ENCODE measurements at regions not wholly inside any gene's neighbourhood (a gene's known extent, or its start where the extent isn't known, plus 50 kb on each side); places are given as distances from the start of the nearest gene placed in this dataset.

DNA sequence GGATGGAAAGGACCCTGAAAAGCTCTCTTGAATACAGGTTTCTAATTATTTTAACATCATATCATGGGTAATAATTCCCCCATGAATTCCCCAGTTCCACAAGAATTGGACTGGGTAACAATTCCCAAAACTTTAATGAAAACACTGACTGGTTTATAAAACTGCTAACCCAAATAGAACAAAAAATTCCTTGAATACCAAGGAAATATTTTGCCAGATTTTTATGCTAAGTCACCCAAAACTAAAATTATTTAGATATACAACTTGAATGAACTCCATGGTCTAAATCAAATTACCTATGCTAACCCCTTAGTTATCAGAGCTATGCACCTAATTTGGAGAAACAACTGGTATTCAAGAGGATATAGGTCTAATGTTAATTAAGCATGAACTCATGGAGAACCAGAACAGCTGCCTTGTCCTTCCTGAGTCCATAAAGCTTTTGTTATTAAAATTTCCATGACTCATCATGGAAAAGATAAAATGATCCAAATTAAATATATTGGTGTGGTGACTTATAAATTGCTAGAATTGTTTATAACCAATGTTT is 164.9 kb upstream of the TUT7 start:
- H3K4me3 ChIP-seq (ENCODE audit: low read depth, low read length), result no peak overlapping the region
- no peaks in the 10 kb centered on the region for H3K27me3 ChIP-seq (ENCODE audit: control insufficient read depth, insufficient read depth, low read length)
- no peaks in the 10 kb centered on the region for H3K9me3 ChIP-seq (ENCODE audit: control insufficient read depth, insufficient read depth, low read length)
- no peaks in the 10 kb centered on the region for H3K36me3 ChIP-seq (ENCODE audit: control insufficient read depth, insufficient read depth, low read length)
- no peak for DNase-seq (ENCODE audit: low read depth in 4 of 6, low spot score in 6 of 6)
- no peak overlapping the region for H3K27ac ChIP-seq (ENCODE audit: low read depth, low read length)
- H3K4me1 ChIP-seq (ENCODE audit: control insufficient read depth, insufficient read depth, low read length), result no peaks in the 10 kb centered on the region

DNA sequence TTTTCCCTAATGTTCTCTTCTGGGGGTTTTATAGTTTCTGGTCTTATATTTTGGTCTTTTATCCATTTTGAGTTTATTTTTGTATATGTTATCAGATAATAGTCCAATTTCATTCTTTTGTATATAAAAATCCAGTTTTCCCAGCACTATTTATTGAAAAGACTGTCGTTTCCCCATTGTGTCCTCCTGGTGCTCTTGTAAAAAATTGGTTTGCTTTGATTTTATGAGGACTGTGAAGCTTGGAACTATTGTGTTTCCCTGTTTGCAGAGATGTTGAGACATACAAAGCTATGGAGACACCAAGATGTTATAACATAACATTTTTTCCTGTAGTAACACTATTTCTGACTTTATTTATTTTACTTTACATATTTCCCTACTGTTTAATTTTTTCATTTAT is 163.3 kb upstream of the TUT7 start:
- Histone ChIP-seq H3K4me1 (ENCODE audit: control insufficient read depth, insufficient read depth, low read length) (no peaks in the 10 kb centered on the region), H3K27ac (ENCODE audit: low read depth, low read length) (no peak overlapping the region), H3K4me3 (ENCODE audit: low read depth, low read length) (no peak overlapping the region), H3K9me3 (ENCODE audit: control insufficient read depth, insufficient read depth, low read length) (no peaks in the 10 kb centered on the region), H3K27me3 (ENCODE audit: control insufficient read depth, insufficient read depth, low read length) (no peaks in the 10 kb centered on the region), H3K36me3 (ENCODE audit: control insufficient read depth, insufficient read depth, low read length) (no peaks in the 10 kb centered on the region)
- DNase-seq (ENCODE audit: low read depth in 4 of 6, low spot score in 6 of 6), result no peak
- no CpG with 5 or more reads among the region's 1 CpG for WGBS (ENCODE audit: insufficient coverage)

DNA sequence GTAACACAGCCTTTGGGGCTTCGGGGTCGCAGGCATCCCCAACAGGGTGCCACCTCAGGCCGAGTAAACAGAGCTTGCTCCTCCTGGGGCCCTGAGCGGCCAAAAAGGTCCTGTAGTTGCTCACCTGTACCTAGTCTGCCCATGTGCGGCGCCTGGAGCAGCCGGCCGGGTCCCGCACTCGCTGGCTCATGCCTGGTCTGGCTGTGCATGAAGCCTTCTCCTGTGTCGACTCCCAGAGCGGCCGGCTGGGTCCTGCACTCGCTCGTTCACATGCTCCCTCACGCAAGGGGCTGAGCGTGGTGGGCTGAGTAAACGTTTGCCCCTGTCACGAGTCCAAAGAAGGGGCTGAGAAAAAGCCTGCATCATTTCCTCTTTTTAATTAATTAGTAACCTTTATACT is 162.4 kb upstream of the TUT7 start:
- Histone ChIP-seq H3K4me1 (ENCODE audit: control insufficient read depth, insufficient read depth, low read length) (no peaks in the 10 kb centered on the region), H3K4me3 (ENCODE audit: low read depth, low read length) (no peak overlapping the region), H3K27me3 (ENCODE audit: control insufficient read depth, insufficient read depth, low read length) (peaks cover 2% of the 10 kb centered on the region), H3K9me3 (ENCODE audit: control insufficient read depth, insufficient read depth, low read length) (no peaks in the 10 kb centered on the region), H3K36me3 (ENCODE audit: control insufficient read depth, insufficient read depth, low read length) (no peaks in the 10 kb centered on the region), H3K27ac (ENCODE audit: low read depth, low read length) (no peak overlapping the region)
- DNase-seq (ENCODE audit: low read depth in 4 of 6, low spot score in 6 of 6), result no peak
- 90% methylated on average over 19 of the region's 19 CpGs for WGBS (ENCODE audit: insufficient coverage)

DNA sequence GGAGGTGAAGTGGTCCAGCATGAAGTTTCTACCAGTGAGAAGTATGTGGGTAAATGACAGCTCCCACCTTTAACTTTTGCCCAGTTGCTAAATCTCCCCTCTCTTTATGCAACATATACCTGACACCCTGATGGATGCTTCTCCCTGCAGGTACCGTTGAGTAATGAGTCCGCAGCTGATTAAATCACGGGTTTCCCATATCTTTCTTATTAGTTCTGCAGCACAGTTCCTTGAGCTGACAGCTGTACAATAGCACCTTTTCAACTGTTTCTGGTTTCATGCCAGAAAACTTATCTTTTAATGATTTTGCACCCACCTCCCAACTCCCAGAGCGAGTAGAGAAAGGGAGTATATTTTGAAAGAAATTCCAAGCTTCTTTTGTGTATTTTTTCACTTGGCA is 161.0 kb upstream of the TUT7 start:
- no peak overlapping the region for H3K4me3 ChIP-seq (ENCODE audit: low read depth, low read length)
- DNase-seq (ENCODE audit: low read depth in 4 of 6, low spot score in 6 of 6), result no peak
- H3K27ac ChIP-seq (ENCODE audit: low read depth, low read length), result no peak overlapping the region
- WGBS (ENCODE audit: insufficient coverage), result 76% methylated on average over 3 of the region's 4 CpGs
- H3K9me3 ChIP-seq (ENCODE audit: control insufficient read depth, insufficient read depth, low read length), result no peaks in the 10 kb centered on the region
- H3K4me1 ChIP-seq (ENCODE audit: control insufficient read depth, insufficient read depth, low read length), result no peaks in the 10 kb centered on the region
- peaks cover 2% of the 10 kb centered on the region for H3K27me3 ChIP-seq (ENCODE audit: control insufficient read depth, insufficient read depth, low read length)
- H3K36me3 ChIP-seq (ENCODE audit: control insufficient read depth, insufficient read depth, low read length), result no peaks in the 10 kb centered on the region

DNA sequence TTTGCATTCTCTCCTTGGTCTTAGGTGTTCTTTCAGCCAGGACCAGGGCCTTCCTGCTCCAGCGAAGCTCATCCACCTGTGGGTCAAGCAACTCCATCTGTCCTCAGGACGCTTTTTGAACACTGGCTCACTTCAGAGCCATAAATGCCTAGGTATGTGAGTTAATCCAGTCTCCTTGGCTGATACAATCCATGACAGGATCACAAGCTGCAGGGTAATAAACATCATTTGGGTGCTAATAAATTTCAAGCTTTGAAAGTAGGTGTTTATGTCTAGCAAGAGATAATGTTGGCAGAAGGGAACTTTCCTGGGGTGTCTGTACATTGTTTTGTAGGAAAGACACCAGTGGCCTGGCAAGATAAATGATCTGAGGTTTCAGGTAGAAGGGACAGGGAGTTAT is 159.2 kb upstream of the TUT7 start:
- Histone ChIP-seq H3K4me3 (ENCODE audit: low read depth, low read length) (no peak overlapping the region), H3K4me1 (ENCODE audit: control insufficient read depth, insufficient read depth, low read length) (no peaks in the 10 kb centered on the region), H3K27me3 (ENCODE audit: control insufficient read depth, insufficient read depth, low read length) (peaks cover 2% of the 10 kb centered on the region), H3K9me3 (ENCODE audit: control insufficient read depth, insufficient read depth, low read length) (no peaks in the 10 kb centered on the region), H3K36me3 (ENCODE audit: control insufficient read depth, insufficient read depth, low read length) (no peaks in the 10 kb centered on the region), H3K27ac (ENCODE audit: low read depth, low read length) (no peak overlapping the region)
- WGBS (ENCODE audit: insufficient coverage), result 84% methylated on average over 2 of the region's 2 CpGs
- no peak for DNase-seq (ENCODE audit: low read depth in 4 of 6, low spot score in 6 of 6)

DNA sequence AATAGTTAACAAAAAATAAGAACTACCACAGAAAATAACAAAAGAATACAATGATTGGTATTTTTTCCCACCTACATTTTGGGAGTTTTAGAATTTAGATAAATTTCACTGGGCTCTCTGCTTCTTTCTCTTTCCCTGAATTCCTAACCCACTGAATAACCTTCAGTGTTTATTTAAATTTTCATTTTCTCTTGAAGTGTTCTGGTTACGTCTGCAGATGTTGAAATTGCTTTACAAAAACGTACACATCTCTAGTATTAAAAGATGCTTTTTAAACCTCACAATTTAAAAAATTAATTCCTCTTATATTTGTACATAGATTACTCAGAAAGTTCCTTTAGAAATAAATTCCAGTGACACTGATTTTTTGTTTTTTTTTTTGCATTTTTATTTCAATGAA is 158.7 kb upstream of the TUT7 start:
- H3K27ac ChIP-seq (ENCODE audit: low read depth, low read length), result no peak overlapping the region
- no CpG with 5 or more reads among the region's 2 CpGs for WGBS (ENCODE audit: insufficient coverage)

DNA sequence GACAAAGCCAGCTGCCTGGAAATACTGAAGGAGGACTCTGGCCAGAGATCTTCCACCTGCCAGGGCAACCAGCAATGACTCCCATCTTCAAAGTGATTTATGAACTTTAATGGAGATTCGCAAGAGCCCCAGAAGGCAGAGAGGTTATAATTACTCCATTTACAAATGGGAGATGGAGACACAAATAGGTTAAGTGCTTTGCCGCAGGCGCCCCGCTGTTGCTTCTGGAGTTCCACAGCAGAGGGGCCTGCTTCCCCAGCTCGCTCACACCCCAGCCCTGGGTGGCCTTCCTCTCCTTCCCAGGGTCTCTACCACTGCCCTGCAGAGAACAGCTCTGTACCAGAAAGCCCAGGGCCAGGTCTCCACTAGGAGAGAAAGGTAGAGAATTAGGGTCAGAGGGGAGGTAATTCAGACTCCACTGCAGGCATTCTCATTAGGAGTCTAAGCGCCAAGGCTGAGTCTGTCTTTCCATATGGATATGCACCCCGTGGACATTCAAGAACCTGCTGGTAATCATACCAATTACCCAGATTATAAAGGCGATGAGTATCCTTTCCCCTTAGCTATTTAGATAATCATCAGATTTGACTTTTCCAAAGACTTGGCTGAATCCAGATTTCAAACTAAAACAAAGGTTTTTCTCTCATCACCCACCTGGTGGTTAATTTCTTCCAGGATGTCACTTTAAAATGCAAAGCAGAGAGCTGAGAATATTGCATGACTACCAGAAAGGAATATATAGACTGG is 157.6 kb upstream of the TUT7 start:
- H3K27ac ChIP-seq (ENCODE audit: low read depth, low read length), result no peak overlapping the region
- 84% methylated on average over 7 of the region's 8 CpGs for WGBS (ENCODE audit: insufficient coverage)

More for the DNA sequence above, 158.7 kb upstream of the TUT7 start:
- H3K4me3 ChIP-seq (ENCODE audit: low read depth, low read length), result no peak overlapping the region
- DNase-seq (ENCODE audit: low read depth in 4 of 6, low spot score in 6 of 6), result no peak
- H3K27me3 ChIP-seq (ENCODE audit: control insufficient read depth, insufficient read depth, low read length), result peaks cover 2% of the 10 kb centered on the region
- H3K36me3 ChIP-seq (ENCODE audit: control insufficient read depth, insufficient read depth, low read length), result no peaks in the 10 kb centered on the region
- no peaks in the 10 kb centered on the region for H3K9me3 ChIP-seq (ENCODE audit: control insufficient read depth, insufficient read depth, low read length)
- H3K4me1 ChIP-seq (ENCODE audit: control insufficient read depth, insufficient read depth, low read length), result no peaks in the 10 kb centered on the region

DNA sequence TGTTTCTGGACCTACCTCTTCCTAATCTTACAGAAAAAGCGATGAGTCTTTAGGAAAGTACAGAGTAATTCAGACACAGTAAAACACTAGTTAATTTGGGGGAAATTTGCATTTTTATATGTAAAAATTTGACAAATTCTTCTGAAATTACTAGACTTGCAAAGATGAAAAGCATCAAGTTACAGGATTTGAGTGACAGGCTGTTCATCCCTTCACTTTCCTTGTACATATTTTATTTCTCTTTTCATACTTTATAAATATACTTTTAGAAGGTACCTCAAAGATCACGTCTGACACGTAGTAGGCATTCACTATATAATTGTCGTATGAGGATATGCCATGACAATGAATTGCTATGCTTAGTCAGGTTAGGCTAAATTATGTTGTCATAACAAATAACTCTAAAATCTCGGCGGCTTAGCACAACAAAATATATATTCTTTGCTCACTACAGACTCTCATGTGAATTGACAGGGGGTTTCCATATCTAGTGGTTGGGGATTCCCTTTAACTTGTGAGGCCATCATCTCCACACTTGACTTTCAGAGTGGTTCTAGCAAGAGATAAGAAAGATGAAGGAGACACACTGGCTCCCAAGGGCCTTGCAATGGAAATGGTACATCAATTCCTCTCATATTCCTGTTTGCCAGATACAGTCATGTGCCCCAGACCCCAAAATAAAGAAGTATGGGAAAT is 154.1 kb upstream of the TUT7 start:
- no CpG with 5 or more reads among the region's 6 CpGs for WGBS (ENCODE audit: insufficient coverage)
- no peaks in the 10 kb centered on the region for H3K9me3 ChIP-seq (ENCODE audit: control insufficient read depth, insufficient read depth, low read length)
- H3K4me3 ChIP-seq (ENCODE audit: low read depth, low read length), result no peak overlapping the region
- H3K4me1 ChIP-seq (ENCODE audit: control insufficient read depth, insufficient read depth, low read length), result no peaks in the 10 kb centered on the region
- H3K36me3 ChIP-seq (ENCODE audit: control insufficient read depth, insufficient read depth, low read length), result no peaks in the 10 kb centered on the region
- peaks cover 2% of the 10 kb centered on the region for H3K27me3 ChIP-seq (ENCODE audit: control insufficient read depth, insufficient read depth, low read length)
- no peak for DNase-seq (ENCODE audit: low read depth in 4 of 6, low spot score in 6 of 6)
- no peak overlapping the region for H3K27ac ChIP-seq (ENCODE audit: low read depth, low read length)

More for the DNA sequence above, 157.6 kb upstream of the TUT7 start:
- H3K9me3 ChIP-seq (ENCODE audit: control insufficient read depth, insufficient read depth, low read length), result no peaks in the 10 kb centered on the region
- H3K4me3 ChIP-seq (ENCODE audit: low read depth, low read length), result no peak overlapping the region
- H3K27me3 ChIP-seq (ENCODE audit: control insufficient read depth, insufficient read depth, low read length), result peaks cover 2% of the 10 kb centered on the region
- no peaks in the 10 kb centered on the region for H3K4me1 ChIP-seq (ENCODE audit: control insufficient read depth, insufficient read depth, low read length)
- H3K36me3 ChIP-seq (ENCODE audit: control insufficient read depth, insufficient read depth, low read length), result no peaks in the 10 kb centered on the region
- DNase-seq (ENCODE audit: low read depth in 4 of 6, low spot score in 6 of 6), result peak in 1 of 6 donors; percentile 30

DNA sequence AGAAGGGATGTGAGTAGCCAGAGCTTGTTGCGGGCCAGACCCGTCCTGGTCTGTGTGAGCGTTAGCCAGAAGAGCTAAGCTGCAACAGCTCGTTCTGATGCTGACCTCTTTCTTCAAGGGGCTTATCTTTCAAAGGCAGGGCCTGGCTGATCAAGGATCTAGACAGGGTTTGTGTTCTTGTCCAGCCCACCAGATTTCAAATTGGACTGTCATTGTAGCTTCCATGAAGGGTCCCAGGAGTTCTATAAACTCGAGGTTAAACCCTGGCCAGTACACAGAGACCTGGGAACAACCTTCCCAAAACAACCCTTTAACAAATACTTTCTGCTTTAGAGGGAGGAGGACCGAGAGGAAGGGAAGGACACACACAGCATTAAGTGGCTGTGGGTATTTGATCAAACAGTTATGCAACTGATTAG is 153.0 kb upstream of the TUT7 start:
- Histone ChIP-seq H3K36me3 (ENCODE audit: control insufficient read depth, insufficient read depth, low read length) (no peaks in the 10 kb centered on the region), H3K27me3 (ENCODE audit: control insufficient read depth, insufficient read depth, low read length) (peaks cover 2% of the 10 kb centered on the region), H3K4me3 (ENCODE audit: low read depth, low read length) (no peak overlapping the region), H3K9me3 (ENCODE audit: control insufficient read depth, insufficient read depth, low read length) (no peaks in the 10 kb centered on the region), H3K27ac (ENCODE audit: low read depth, low read length) (no peak overlapping the region), H3K4me1 (ENCODE audit: control insufficient read depth, insufficient read depth, low read length) (no peaks in the 10 kb centered on the region)
- WGBS (ENCODE audit: insufficient coverage), result 80% methylated on average over 4 of the region's 6 CpGs
- no peak for DNase-seq (ENCODE audit: low read depth in 4 of 6, low spot score in 6 of 6)

DNA sequence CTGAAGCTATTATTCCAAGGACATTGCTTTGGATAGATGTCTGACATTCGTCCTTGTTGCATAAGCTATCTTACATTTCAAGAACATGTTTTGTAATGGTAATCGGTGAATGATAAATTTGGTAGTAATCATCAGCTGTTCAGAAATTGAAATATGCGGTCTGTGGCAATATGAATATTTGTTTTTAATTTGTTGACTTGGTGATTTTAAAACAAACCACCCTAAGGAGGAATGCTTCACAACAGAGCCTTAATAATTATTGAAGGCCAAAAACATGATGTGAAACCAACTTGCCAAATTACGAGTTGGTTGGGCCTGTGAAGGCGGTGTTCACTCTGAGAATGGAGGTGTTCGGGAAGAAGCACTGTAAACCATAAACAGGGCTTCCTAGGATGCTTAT is 149.7 kb upstream of the TUT7 start:
- no peaks in the 10 kb centered on the region for H3K36me3 ChIP-seq (ENCODE audit: control insufficient read depth, insufficient read depth, low read length)
- 100% methylated on average over 3 of the region's 6 CpGs for WGBS (ENCODE audit: insufficient coverage)
- no peaks in the 10 kb centered on the region for H3K9me3 ChIP-seq (ENCODE audit: control insufficient read depth, insufficient read depth, low read length)
- DNase-seq (ENCODE audit: low read depth in 4 of 6, low spot score in 6 of 6), result no peak
- no peaks in the 10 kb centered on the region for H3K27me3 ChIP-seq (ENCODE audit: control insufficient read depth, insufficient read depth, low read length)
- H3K4me3 ChIP-seq (ENCODE audit: low read depth, low read length), result no peak overlapping the region
- no peak overlapping the region for H3K27ac ChIP-seq (ENCODE audit: low read depth, low read length)
- H3K4me1 ChIP-seq (ENCODE audit: control insufficient read depth, insufficient read depth, low read length), result no peaks in the 10 kb centered on the region
